Panc1 (cell line): ENCODE measurements at regions not wholly inside any gene's neighbourhood (a gene's known extent, or its start where the extent isn't known, plus 50 kb on each side); places are given as distances from the start of the nearest gene placed in this dataset.

Experiments
- ATAC-seq: fragments of 200-7000 bp; cut with Tn5 transposase; 2 replicates; pipeline ENCODE4 v1.9.1; 2020; ENCODE audit warnings: mild to moderate bottlenecking, moderate library complexity
- BruUV-seq: library from RNA; stranded (reverse); fragments of 400-500 nt; replicated peaks from 2 replicates; lab custom pipeline; 2021; lab: Mats Ljungman, UMichigan
- CTCF ChIA-PET: fragments of 300-600 bp; sonication (Branson Sonifier 250); formaldehyde crosslinking; loops from one replicate; lab custom pipeline; 2022; ENCODE audit warnings: antibody characterized with exemption; lab: Charles Lee
- POLR2A ChIA-PET: fragments of 300-600 bp; sonication (Branson Sonifier 250); formaldehyde crosslinking; loops from one replicate; lab custom pipeline; 2022; ENCODE audit warnings: antibody characterized with exemption; lab: Charles Lee
- DNase-seq: peaks from one replicate; pipeline ENCODE4 v3.0.0-alpha.2; 2010; ENCODE audit warnings: low read depth, low spot score
- H3K27ac ChIP-seq: 2 replicates; pipeline ENCODE4 v1.5.1; 2011; ENCODE audit warnings: mild to moderate bottlenecking, low read length, inconsistent platforms
- H3K27me3 ChIP-seq: fragments of 200-500 bp; sonication (Bioruptor generic); 2 replicates; pipeline ENCODE4 v1.6.0; 2014; ENCODE audit warnings: low read length, inconsistent platforms; ENCODE audit not compliant: control insufficient read depth, insufficient read depth
- H3K36me3 ChIP-seq: fragments of 200-500 bp; sonication (Bioruptor generic); 2 replicates; pipeline ENCODE4 v1.5.1; 2014; ENCODE audit warnings: inconsistent platforms, mild to moderate bottlenecking, low read length, moderate library complexity; ENCODE audit not compliant: control insufficient read depth, insufficient read depth
- H3K4me1 ChIP-seq: 2 replicates; pipeline ENCODE4 v1.5.1; 2011; ENCODE audit warnings: inconsistent platforms, mild to moderate bottlenecking, low read length, moderate library complexity; ENCODE audit not compliant: control insufficient read depth, insufficient read depth
- H3K4me3 ChIP-seq, 2 experiments: 2 replicates each; pipeline ENCODE4 v1.5.1; 2011 to 2012; ENCODE audit warnings: low read depth in 2 of 2, low read length in 2 of 2, mild to moderate bottlenecking in 2 of 2, inconsistent platforms in 1 of 2, moderate library complexity in 1 of 2
- H3K9me3 ChIP-seq: fragments of 200-500 bp; sonication (Bioruptor generic); 2 replicates; pipeline ENCODE4 v1.5.1; 2014; ENCODE audit warnings: low read depth, mild to moderate bottlenecking, inconsistent platforms, low read length, moderate library complexity; ENCODE audit not compliant: control insufficient read depth, insufficient read depth
- POLR2AphosphoS5 ChIP-seq: IDR thresholded peaks from 2 replicates; pipeline ENCODE4 v1.6.1; 2012; ENCODE audit warnings: mild to moderate bottlenecking, low read depth, low read length, moderate library complexity
- SIN3A ChIP-seq: IDR thresholded peaks from 2 replicates; pipeline ENCODE4 v1.6.1; 2012; ENCODE audit warnings: low read depth, mild to moderate bottlenecking, low read length, moderate library complexity, borderline replicate concordance; ENCODE audit not compliant: insufficient read depth
- TCF7L2 ChIP-seq: IDR thresholded peaks from 2 replicates; pipeline ENCODE4 v1.6.1; 2011; ENCODE audit warnings: mild to moderate bottlenecking, low read depth, low read length, inconsistent platforms
- in situ Hi-C: cut with HindIII; loops from 2 replicates; pipeline ENCODE4 v1.10.0; 2016; ENCODE audit warnings: low sequenced_read_pairs, low pct_unique_long_range_greater_than_20kb
- intact Hi-C: fragments of 100-400 bp; cut with micrococcal nuclease; formaldehyde crosslinking; loops from one replicate; pipeline ENCODE4 v1.10.0; 2022; ENCODE audit not compliant: unreplicated experiment
- TF ChIP-seq, protein P1 (sequence below): fragments of 450-650 bp; IDR thresholded peaks from 2 replicates; pipeline ENCODE4 v1.5.1; 2017; ENCODE audit warnings: mild to moderate bottlenecking
- TF ChIP-seq, protein P2 (sequence below), 2 experiments: IDR thresholded peaks; 2 replicates each; pipeline ENCODE4 v1.6.1; 2011 to 2012; ENCODE audit warnings: low read depth in 2 of 2, control low read depth in 1 of 2, low read length in 1 of 2, mild to moderate bottlenecking in 1 of 2, moderate library complexity in 1 of 2; ENCODE audit not compliant: insufficient read depth in 1 of 2

DNA sequence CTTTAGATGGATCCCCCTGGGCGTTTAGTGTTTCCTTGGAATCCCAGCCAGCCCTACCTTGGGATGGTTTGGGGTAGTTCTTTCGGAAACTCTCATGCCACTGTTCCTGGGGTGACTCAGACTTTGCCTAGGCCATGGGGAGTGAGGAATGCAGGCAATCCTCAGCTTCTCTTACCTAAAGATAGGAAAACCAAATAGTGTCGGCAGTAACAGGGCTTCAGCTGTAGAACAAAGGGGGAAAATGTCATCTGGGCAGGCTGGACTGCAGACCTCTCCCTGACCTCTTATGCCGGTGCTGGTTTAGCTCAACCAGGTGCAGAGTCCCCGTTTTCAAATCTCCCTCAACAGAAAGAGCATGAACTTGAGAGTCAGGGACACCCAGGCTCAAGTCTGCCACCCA is 252.1 kb downstream of the TSN start:
- no TSS peak for BruUV-seq
- ChIA-PET CTCF (no interaction called here), POLR2A (no interaction called here)

DNA sequence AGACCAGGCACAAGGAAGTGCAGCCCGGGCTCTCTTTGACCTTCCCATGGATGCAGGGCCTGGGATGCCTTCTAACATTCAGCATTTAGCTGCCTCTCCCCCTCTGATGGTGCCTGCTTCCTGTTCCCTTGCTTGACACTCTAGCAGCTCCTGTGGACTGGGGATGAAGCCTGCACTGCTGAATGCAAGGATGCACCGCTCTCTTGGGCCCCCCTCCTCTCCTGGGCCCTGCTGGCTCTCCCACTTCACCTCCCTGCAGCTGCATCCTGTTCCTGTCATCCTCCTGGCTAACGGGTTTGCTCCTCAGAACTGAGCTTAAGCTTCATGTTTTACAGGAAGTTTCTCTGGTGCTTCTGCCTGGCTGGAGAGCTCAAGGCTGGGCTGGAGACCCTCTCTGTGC is 254.1 kb downstream of the TSN start:
- Histone ChIP-seq H3K4me3 (no peak overlapping the region), H3K36me3 (no peaks in the 10 kb centered on the region), H3K27me3 (no peaks in the 10 kb centered on the region), H3K4me1 (no peaks in the 10 kb centered on the region), H3K9me3 (no peaks in the 10 kb centered on the region), H3K27ac (no peak overlapping the region)
- ChIA-PET CTCF (no interaction called here), POLR2A (interaction anchor here (0.6 kb wide), 1 partner anchor 17 kb away, joined by 3 read pairs; no protein-coding TSS in a partner anchor)
- intact Hi-C loops (no loop called here), in situ Hi-C loops (no loop called here)
- TF ChIP-seq TCF7L2 = no peak
- TF ChIP-seq POLR2AphosphoS5 = no peak
- TF ChIP-seq, protein P1, sequence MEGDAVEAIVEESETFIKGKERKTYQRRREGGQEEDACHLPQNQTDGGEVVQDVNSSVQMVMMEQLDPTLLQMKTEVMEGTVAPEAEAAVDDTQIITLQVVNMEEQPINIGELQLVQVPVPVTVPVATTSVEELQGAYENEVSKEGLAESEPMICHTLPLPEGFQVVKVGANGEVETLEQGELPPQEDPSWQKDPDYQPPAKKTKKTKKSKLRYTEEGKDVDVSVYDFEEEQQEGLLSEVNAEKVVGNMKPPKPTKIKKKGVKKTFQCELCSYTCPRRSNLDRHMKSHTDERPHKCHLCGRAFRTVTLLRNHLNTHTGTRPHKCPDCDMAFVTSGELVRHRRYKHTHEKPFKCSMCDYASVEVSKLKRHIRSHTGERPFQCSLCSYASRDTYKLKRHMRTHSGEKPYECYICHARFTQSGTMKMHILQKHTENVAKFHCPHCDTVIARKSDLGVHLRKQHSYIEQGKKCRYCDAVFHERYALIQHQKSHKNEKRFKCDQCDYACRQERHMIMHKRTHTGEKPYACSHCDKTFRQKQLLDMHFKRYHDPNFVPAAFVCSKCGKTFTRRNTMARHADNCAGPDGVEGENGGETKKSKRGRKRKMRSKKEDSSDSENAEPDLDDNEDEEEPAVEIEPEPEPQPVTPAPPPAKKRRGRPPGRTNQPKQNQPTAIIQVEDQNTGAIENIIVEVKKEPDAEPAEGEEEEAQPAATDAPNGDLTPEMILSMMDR = no peak
- TF ChIP-seq, protein P2, sequence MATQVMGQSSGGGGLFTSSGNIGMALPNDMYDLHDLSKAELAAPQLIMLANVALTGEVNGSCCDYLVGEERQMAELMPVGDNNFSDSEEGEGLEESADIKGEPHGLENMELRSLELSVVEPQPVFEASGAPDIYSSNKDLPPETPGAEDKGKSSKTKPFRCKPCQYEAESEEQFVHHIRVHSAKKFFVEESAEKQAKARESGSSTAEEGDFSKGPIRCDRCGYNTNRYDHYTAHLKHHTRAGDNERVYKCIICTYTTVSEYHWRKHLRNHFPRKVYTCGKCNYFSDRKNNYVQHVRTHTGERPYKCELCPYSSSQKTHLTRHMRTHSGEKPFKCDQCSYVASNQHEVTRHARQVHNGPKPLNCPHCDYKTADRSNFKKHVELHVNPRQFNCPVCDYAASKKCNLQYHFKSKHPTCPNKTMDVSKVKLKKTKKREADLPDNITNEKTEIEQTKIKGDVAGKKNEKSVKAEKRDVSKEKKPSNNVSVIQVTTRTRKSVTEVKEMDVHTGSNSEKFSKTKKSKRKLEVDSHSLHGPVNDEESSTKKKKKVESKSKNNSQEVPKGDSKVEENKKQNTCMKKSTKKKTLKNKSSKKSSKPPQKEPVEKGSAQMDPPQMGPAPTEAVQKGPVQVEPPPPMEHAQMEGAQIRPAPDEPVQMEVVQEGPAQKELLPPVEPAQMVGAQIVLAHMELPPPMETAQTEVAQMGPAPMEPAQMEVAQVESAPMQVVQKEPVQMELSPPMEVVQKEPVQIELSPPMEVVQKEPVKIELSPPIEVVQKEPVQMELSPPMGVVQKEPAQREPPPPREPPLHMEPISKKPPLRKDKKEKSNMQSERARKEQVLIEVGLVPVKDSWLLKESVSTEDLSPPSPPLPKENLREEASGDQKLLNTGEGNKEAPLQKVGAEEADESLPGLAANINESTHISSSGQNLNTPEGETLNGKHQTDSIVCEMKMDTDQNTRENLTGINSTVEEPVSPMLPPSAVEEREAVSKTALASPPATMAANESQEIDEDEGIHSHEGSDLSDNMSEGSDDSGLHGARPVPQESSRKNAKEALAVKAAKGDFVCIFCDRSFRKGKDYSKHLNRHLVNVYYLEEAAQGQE (IDR thresholded peaks at IDR 0.05; ENCODE audit: insufficient read depth in 1 of 2, low read depth in 2 of 2, low read length in 1 of 2) = no peak
- no peak for TF ChIP-seq SIN3A
- BruUV-seq = no TSS peak
- no peak; the same call in 1 of the 2 replicates for ATAC-seq
- no peak for DNase-seq

More for the DNA sequence above, 252.1 kb downstream of the TSN start:
- TF ChIP-seq SIN3A (no peak), POLR2AphosphoS5 (no peak)
- no peaks in the 10 kb centered on the region for H3K36me3 ChIP-seq
- no peaks in the 10 kb centered on the region for H3K4me1 ChIP-seq
- in situ Hi-C loops = no loop called here
- DNase-seq = no peak
- intact Hi-C loops = no loop called here
- no peak overlapping the region for H3K4me3 ChIP-seq
- no peaks in the 10 kb centered on the region for H3K9me3 ChIP-seq
- H3K27me3 ChIP-seq = peaks cover 3% of the 10 kb centered on the region; the same call in 1 of the 2 replicates
- no peak overlapping the region for H3K27ac ChIP-seq
- ATAC-seq = no peak

DNA sequence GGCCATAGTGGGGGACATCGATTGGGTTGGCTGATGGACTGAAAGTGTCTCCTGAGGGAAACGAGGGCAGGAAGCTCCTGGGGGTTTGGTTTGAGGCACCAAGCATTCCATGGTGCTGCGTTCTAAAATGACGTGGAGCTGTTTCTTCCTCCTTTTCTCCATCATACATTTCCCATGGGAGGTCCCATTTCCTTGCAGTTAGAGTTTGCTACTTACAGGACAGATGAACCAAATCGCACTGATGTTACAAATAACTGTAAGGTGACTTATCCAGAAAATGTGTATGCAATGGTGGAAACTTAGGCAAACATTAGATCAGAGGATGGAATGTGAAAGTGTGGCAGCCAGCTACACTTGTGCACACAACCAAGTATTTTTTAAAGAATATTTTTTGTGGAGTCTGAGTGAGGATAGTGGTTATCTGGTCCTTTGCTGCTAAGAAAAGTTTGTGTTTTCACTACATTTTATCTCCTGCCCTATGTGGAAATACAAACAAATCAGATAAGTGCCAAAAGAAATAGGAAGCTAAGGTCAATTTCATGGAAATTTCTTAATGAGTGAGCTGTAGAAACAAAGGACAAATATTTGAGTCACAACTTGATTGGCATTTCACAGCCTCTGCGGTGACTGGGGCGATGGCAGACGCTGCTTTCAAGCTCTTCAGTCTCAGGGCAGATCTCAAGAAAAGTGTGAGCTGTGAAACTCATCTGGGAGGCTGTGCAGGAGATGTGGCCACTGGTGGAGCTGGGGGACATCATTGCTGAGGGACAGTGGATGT is 256.2 kb downstream of the TSN start:
- DNase-seq (no peak), ATAC-seq (no peak)
- no TSS peak for BruUV-seq
- CTCF ChIA-PET = no interaction called here
- Histone ChIP-seq H3K4me1 (no peaks in the 10 kb centered on the region), H3K9me3 (no peaks in the 10 kb centered on the region), H3K36me3 (no peaks in the 10 kb centered on the region), H3K27me3 (no peaks in the 10 kb centered on the region), H3K27ac (no peak overlapping the region), H3K4me3 (no peak overlapping the region)
- intact Hi-C loops (no loop called here), in situ Hi-C loops (no loop called here)
- no peak for TF ChIP-seq TCF7L2
- TF ChIP-seq SIN3A = no peak
- TF ChIP-seq, protein P1 = no peak
- POLR2A ChIA-PET = no interaction called here
